ENCODE measurements at regions not wholly inside any gene's neighbourhood (a gene's known extent, or its start where the extent isn't known, plus 50 kb on each side); places are given as distances from the start of the nearest gene placed in this dataset.

DNA sequence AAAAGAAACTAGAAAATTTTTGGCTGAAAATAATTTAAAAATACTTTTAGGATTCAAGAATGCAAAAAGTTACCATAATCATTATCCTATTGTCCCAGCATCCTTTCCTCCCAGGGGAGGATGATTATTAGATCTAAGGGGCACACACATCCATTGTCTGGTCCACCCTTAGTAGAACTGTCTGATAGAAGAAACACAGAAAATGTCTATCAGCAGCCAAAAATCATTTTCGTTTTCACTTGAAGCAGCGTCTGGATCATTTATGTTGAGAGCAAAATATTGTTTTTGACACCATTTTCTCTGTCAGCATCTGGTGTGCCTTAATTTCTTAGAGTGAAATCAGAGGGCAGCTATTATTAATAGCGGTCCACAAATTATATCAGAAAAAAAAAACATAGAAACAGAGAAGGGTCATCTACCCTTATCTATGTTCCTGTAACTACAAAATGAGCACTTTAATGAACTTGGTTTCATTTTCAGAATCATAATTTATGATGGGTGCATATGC is 446.3 kb downstream of the TRAM1L1 start:
- TF ChIP-seq EZH2phosphoT487 (IDR thresholded peaks at IDR 0.05; ENCODE audit: unreplicated experiment) (no peak), EZH2 (IDR thresholded peaks at IDR 0.05; ENCODE audit: low read depth, unreplicated experiment) (no peak), POLR2AphosphoS5 (IDR thresholded peaks at IDR 0.05; ENCODE audit: low read depth) (no peak), CREB1 (CRISPR knock-in tag; IDR thresholded peaks at IDR 0.05; ENCODE audit: low read depth) (no peak), ZNF114 (CRISPR knock-in tag; IDR thresholded peaks at IDR 0.05) (no peak), JUNB (IDR thresholded peaks at IDR 0.05; ENCODE audit: unreplicated experiment) (no peak), ZNF331 (CRISPR knock-in tag; IDR thresholded peaks at IDR 0.05; ENCODE audit: low read depth) (no peak), STAT1 (IDR thresholded peaks at IDR 0.05; ENCODE audit: unreplicated experiment) (no peak)
- TF ChIP-seq, protein P1, sequence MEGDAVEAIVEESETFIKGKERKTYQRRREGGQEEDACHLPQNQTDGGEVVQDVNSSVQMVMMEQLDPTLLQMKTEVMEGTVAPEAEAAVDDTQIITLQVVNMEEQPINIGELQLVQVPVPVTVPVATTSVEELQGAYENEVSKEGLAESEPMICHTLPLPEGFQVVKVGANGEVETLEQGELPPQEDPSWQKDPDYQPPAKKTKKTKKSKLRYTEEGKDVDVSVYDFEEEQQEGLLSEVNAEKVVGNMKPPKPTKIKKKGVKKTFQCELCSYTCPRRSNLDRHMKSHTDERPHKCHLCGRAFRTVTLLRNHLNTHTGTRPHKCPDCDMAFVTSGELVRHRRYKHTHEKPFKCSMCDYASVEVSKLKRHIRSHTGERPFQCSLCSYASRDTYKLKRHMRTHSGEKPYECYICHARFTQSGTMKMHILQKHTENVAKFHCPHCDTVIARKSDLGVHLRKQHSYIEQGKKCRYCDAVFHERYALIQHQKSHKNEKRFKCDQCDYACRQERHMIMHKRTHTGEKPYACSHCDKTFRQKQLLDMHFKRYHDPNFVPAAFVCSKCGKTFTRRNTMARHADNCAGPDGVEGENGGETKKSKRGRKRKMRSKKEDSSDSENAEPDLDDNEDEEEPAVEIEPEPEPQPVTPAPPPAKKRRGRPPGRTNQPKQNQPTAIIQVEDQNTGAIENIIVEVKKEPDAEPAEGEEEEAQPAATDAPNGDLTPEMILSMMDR (conservative IDR thresholded peaks at IDR 0.05; ENCODE audit: low read depth in 2 of 2) = no peak
- TF ChIP-seq, protein P2, sequence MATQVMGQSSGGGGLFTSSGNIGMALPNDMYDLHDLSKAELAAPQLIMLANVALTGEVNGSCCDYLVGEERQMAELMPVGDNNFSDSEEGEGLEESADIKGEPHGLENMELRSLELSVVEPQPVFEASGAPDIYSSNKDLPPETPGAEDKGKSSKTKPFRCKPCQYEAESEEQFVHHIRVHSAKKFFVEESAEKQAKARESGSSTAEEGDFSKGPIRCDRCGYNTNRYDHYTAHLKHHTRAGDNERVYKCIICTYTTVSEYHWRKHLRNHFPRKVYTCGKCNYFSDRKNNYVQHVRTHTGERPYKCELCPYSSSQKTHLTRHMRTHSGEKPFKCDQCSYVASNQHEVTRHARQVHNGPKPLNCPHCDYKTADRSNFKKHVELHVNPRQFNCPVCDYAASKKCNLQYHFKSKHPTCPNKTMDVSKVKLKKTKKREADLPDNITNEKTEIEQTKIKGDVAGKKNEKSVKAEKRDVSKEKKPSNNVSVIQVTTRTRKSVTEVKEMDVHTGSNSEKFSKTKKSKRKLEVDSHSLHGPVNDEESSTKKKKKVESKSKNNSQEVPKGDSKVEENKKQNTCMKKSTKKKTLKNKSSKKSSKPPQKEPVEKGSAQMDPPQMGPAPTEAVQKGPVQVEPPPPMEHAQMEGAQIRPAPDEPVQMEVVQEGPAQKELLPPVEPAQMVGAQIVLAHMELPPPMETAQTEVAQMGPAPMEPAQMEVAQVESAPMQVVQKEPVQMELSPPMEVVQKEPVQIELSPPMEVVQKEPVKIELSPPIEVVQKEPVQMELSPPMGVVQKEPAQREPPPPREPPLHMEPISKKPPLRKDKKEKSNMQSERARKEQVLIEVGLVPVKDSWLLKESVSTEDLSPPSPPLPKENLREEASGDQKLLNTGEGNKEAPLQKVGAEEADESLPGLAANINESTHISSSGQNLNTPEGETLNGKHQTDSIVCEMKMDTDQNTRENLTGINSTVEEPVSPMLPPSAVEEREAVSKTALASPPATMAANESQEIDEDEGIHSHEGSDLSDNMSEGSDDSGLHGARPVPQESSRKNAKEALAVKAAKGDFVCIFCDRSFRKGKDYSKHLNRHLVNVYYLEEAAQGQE (IDR thresholded peaks at IDR 0.05; ENCODE audit: unreplicated experiment) = no peak
- TF ChIP-seq, protein P3, sequence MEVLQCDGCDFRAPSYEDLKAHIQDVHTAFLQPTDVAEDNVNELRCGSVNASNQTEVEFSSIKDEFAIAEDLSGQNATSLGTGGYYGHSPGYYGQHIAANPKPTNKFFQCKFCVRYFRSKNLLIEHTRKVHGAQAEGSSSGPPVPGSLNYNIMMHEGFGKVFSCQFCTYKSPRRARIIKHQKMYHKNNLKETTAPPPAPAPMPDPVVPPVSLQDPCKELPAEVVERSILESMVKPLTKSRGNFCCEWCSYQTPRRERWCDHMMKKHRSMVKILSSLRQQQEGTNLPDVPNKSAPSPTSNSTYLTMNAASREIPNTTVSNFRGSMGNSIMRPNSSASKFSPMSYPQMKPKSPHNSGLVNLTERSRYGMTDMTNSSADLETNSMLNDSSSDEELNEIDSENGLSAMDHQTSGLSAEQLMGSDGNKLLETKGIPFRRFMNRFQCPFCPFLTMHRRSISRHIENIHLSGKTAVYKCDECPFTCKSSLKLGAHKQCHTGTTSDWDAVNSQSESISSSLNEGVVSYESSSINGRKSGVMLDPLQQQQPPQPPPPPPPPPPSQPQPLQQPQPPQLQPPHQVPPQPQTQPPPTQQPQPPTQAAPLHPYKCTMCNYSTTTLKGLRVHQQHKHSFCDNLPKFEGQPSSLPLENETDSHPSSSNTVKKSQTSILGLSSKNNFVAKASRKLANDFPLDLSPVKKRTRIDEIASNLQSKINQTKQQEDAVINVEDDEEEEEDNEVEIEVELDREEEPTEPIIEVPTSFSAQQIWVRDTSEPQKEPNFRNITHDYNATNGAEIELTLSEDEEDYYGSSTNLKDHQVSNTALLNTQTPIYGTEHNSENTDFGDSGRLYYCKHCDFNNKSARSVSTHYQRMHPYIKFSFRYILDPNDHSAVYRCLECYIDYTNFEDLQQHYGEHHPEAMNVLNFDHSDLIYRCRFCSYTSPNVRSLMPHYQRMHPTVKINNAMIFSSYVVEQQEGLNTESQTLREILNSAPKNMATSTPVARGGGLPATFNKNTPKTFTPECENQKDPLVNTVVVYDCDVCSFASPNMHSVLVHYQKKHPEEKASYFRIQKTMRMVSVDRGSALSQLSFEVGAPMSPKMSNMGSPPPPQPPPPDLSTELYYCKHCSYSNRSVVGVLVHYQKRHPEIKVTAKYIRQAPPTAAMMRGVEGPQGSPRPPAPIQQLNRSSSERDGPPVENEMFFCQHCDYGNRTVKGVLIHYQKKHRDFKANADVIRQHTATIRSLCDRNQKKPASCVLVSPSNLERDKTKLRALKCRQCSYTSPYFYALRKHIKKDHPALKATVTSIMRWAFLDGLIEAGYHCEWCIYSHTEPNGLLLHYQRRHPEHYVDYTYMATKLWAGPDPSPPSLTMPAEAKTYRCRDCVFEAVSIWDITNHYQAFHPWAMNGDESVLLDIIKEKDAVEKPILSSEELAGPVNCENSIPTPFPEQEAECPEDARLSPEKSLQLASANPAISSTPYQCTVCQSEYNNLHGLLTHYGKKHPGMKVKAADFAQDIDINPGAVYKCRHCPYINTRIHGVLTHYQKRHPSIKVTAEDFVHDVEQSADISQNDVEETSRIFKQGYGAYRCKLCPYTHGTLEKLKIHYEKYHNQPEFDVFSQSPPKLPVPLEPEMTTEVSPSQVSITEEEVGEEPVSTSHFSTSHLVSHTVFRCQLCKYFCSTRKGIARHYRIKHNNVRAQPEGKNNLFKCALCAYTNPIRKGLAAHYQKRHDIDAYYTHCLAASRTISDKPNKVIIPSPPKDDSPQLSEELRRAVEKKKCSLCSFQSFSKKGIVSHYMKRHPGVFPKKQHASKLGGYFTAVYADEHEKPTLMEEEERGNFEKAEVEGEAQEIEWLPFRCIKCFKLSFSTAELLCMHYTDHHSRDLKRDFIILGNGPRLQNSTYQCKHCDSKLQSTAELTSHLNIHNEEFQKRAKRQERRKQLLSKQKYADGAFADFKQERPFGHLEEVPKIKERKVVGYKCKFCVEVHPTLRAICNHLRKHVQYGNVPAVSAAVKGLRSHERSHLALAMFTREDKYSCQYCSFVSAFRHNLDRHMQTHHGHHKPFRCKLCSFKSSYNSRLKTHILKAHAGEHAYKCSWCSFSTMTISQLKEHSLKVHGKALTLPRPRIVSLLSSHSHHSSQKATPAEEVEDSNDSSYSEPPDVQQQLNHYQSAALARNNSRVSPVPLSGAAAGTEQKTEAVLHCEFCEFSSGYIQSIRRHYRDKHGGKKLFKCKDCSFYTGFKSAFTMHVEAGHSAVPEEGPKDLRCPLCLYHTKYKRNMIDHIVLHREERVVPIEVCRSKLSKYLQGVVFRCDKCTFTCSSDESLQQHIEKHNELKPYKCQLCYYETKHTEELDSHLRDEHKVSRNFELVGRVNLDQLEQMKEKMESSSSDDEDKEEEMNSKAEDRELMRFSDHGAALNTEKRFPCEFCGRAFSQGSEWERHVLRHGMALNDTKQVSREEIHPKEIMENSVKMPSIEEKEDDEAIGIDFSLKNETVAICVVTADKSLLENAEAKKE (CRISPR knock-in tag; IDR thresholded peaks at IDR 0.05) = no peak
- TF ChIP-seq, protein P4, sequence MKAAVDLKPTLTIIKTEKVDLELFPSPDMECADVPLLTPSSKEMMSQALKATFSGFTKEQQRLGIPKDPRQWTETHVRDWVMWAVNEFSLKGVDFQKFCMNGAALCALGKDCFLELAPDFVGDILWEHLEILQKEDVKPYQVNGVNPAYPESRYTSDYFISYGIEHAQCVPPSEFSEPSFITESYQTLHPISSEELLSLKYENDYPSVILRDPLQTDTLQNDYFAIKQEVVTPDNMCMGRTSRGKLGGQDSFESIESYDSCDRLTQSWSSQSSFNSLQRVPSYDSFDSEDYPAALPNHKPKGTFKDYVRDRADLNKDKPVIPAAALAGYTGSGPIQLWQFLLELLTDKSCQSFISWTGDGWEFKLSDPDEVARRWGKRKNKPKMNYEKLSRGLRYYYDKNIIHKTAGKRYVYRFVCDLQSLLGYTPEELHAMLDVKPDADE (IDR thresholded peaks at IDR 0.05) = no peak

Measured in GM23338 (cell line).